ENCODE measurements at regions not wholly inside any gene's neighbourhood (a gene's known extent, or its start where the extent isn't known, plus 50 kb on each side); places are given as distances from the start of the nearest gene placed in this dataset.

DNA sequence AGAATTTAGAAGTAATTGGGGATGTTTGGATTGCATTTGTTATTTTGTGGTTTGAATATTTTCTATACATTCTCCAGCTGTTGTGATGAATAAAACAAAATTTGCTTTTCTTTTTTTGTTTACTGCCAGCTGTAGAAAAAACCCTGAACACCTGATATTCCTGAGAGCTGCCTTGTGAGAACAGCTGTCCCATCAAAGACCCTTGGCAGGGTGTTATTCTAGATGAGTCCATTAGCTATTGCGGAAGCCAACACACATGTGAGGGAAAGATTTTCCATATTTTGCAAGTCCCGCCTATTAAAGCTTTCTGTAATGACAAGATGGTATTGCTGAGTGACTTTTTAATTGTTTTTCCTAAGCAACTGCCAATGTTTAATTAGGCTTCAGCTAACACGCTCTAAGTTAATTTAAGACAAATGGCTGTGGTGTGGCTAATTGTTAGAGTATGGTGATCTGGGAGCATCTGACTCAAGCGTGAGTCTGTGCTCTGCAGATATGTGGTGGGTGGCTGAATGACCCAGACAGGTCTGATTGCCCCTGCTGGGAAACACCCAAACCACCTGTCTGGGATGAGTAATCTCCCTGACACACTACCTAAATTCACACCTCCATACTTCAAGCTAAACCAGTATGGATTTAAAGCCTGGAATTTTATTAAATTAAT, 86.5 kb upstream of the PRLR start:
- no peak for DNase-seq
- no peaks in the 10 kb centered on the region for H3K36me3 ChIP-seq (replicated peaks)
- no peak for TF ChIP-seq CTCF (IDR thresholded peaks at IDR 0.05; ENCODE audit: low read depth, low read length, missing control alignments)
- no peak overlapping the region for H3K4me3 ChIP-seq (ENCODE audit: low read depth, low read length)
- no peaks in the 10 kb centered on the region for H3K27me3 ChIP-seq (replicated peaks)
- in situ Hi-C loops (cut with HindIII; ENCODE audit: low pct_ligation_motif_present, low sequenced_read_pairs): no loop called here
- H3K27ac ChIP-seq: no peak overlapping the region

- H3K36me3 ChIP-seq (replicated peaks): no peaks in the 10 kb centered on the region
- H3K27me3 ChIP-seq (replicated peaks): no peaks in the 10 kb centered on the region
- no peak overlapping the region for H3K4me3 ChIP-seq (ENCODE audit: low read depth, low read length)
- H3K27ac ChIP-seq: no peak overlapping the region
- DNase-seq: peak; percentile 49
- TF ChIP-seq CTCF (IDR thresholded peaks at IDR 0.05; ENCODE audit: low read depth, low read length, missing control alignments): no peak
- in situ Hi-C loops (cut with HindIII; ENCODE audit: low pct_ligation_motif_present, low sequenced_read_pairs): no loop called here
Measured at GRCh38 chr5:35313291-35313690, 83.0 kb upstream of the PRLR start.

DNA sequence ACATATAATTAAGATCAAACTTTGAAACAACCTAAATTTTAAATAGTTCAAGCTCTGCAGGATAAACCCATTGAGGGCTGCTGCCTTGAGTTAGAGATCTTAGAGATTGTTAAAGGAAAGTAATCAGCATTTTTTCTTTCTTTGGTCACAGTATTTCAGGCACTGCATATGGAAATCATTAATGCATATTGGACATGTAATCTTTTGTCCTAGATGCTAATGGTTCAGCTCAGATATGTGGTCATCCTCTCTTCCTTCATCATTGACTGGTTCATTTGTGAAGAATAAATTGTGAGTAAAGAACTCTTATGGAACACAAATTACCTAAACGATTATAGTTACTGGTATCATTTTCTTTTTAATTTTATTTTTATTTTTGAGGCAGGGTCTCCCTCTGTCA, 82.0 kb upstream of the PRLR start:
- TF ChIP-seq CTCF (IDR thresholded peaks at IDR 0.05; ENCODE audit: low read depth, low read length, missing control alignments): no peak
- no peak overlapping the region for H3K4me3 ChIP-seq (ENCODE audit: low read depth, low read length)
- no peak for DNase-seq
- in situ Hi-C loops (cut with HindIII; ENCODE audit: low pct_ligation_motif_present, low sequenced_read_pairs): no loop called here
- H3K27me3 ChIP-seq (replicated peaks): no peaks in the 10 kb centered on the region
- H3K36me3 ChIP-seq (replicated peaks): no peaks in the 10 kb centered on the region
- no peak overlapping the region for H3K27ac ChIP-seq

- TF ChIP-seq CTCF (IDR thresholded peaks at IDR 0.05; ENCODE audit: low read depth, low read length, missing control alignments): no peak
- no peaks in the 10 kb centered on the region for H3K36me3 ChIP-seq (replicated peaks)
- DNase-seq: no peak
- no peak overlapping the region for H3K27ac ChIP-seq
- H3K27me3 ChIP-seq (replicated peaks): no peaks in the 10 kb centered on the region
- in situ Hi-C loops (cut with HindIII; ENCODE audit: low pct_ligation_motif_present, low sequenced_read_pairs): no loop called here
- no peak overlapping the region for H3K4me3 ChIP-seq (ENCODE audit: low read depth, low read length)
Measured at GRCh38 chr5:35309365-35310130, 79.3 kb upstream of the PRLR start.

GRCh38 chr5:35308421-35308820, 78.1 kb upstream of the PRLR start:
- Histone ChIP-seq H3K36me3 (replicated peaks) (no peaks in the 10 kb centered on the region), H3K4me3 (ENCODE audit: low read depth, low read length) (no peak overlapping the region), H3K27ac (no peak overlapping the region), H3K27me3 (replicated peaks) (no peaks in the 10 kb centered on the region)
- no peak for DNase-seq
- TF ChIP-seq CTCF (IDR thresholded peaks at IDR 0.05; ENCODE audit: low read depth, low read length, missing control alignments): no peak
- in situ Hi-C loops (cut with HindIII; ENCODE audit: low pct_ligation_motif_present, low sequenced_read_pairs): no loop called here
